ENCODE measurements at regions not wholly inside any gene's neighbourhood (a gene's known extent, or its start where the extent isn't known, plus 50 kb on each side); places are given as distances from the start of the nearest gene placed in this dataset.

- DNase-seq (ENCODE audit: low read depth, low spot score): no peak
- POLR2A ChIA-PET: no interaction called here
- H3K4me3 ChIP-seq (ENCODE audit: low read depth, low read length): no peak overlapping the region
- CTCF ChIA-PET: interaction anchor here (1.3 to 1.4 kb wide), 2 partner anchors 38 to 57 kb away, joined by 3 to 4 read pairs; no protein-coding TSS in a partner anchor
- TF ChIP-seq CTCF (IDR thresholded peaks at IDR 0.05; ENCODE audit: insufficient read depth, low read length, missing control alignments): no peak
These were observed 165.4 kb upstream of the GMDS start for GRCh38 chr6:2410656-2411380.

GRCh38 chr6:2407525-2407924 lies 162.1 kb upstream of the GMDS start:
- CTCF ChIA-PET: interaction anchor here (1.1 kb wide), 1 partner anchor 25 kb away, joined by 3 read pairs; no protein-coding TSS in a partner anchor
- TF ChIP-seq CTCF (IDR thresholded peaks at IDR 0.05; ENCODE audit: insufficient read depth, low read length, missing control alignments): no peak
- no peak for DNase-seq (ENCODE audit: low read depth, low spot score)
- no peak overlapping the region for H3K4me3 ChIP-seq (ENCODE audit: low read depth, low read length)
- POLR2A ChIA-PET: no interaction called here

DNA sequence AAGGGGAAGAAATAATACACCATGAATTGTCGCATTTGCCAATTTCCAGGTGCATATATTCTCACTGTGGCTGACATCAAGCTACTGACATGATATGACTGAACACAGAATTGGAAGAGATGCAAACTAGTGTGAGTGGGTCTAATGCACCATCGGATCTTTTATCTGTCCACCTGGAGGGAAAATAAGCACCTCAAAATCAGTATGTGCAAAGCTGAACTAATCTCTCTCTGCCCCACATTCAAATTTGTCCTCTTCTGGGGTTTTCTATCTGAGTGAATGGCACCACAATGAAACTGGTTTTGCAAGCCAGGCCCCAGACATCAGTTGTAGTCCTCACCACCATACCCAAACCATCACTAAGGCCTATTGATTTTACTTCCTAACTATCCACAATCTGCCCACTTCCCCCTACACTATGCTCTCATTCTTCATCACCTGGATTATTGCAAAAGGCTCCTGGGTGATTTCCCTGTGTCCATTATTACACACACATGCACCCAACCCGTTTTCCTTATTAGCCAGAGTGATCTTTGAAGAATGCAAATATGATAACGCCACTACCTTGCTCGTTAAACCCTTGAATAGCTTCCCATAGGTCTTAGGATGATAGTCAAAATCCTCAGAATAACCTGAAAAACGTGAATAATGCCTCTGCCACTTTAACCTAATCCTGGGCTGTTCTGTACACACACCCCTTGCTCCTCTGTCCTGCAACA lies 159.0 kb upstream of the GMDS start:
- POLR2A ChIA-PET: no interaction called here
- no peak for DNase-seq (ENCODE audit: low read depth, low spot score)
- no peak overlapping the region for H3K4me3 ChIP-seq (ENCODE audit: low read depth, low read length)
- TF ChIP-seq CTCF (IDR thresholded peaks at IDR 0.05; ENCODE audit: insufficient read depth, low read length, missing control alignments): no peak
- CTCF ChIA-PET: interaction anchor here (1.0 kb wide), 1 partner anchor 45 kb away, joined by 3 read pairs; no protein-coding TSS in a partner anchor

- POLR2A ChIA-PET: no interaction called here
- H3K4me3 ChIP-seq (ENCODE audit: low read depth, low read length): no peak overlapping the region
These were observed 158.1 kb upstream of the GMDS start for GRCh38 chr6:2403546-2403945.

GRCh38 chr6:2396846-2397630 lies 151.6 kb upstream of the GMDS start:
- POLR2A ChIA-PET: interaction anchor here (1.4 kb wide), 1 partner anchor 15 kb away, joined by 4 read pairs; no protein-coding TSS in a partner anchor
- H3K4me3 ChIP-seq (ENCODE audit: low read depth, low read length): no peak overlapping the region; the same call in 1 of the 2 replicates
- TF ChIP-seq CTCF (IDR thresholded peaks at IDR 0.05; ENCODE audit: insufficient read depth, low read length, missing control alignments): no peak
- CTCF ChIA-PET: interaction anchor here (0.9 to 2.0 kb wide), 4 partner anchors 15 to 799 kb away, joined by 3 to 4 read pairs (median 3); no protein-coding TSS in a partner anchor
- no peak for DNase-seq (ENCODE audit: low read depth, low spot score)

More at GRCh38 chr6:2403546-2403945, 158.1 kb upstream of the GMDS start:
- no peak for TF ChIP-seq CTCF (IDR thresholded peaks at IDR 0.05; ENCODE audit: insufficient read depth, low read length, missing control alignments)
- CTCF ChIA-PET: no interaction called here
- DNase-seq (ENCODE audit: low read depth, low spot score): no peak

Measured in AG04449 (cell line).